ENCODE measurements at regions not wholly inside any gene's neighbourhood (a gene's known extent, or its start where the extent isn't known, plus 50 kb on each side); places are given as distances from the start of the nearest gene placed in this dataset.

- no peak for TF ChIP-seq CTCF (IDR thresholded peaks at IDR 0.05)
- H3K4me1 Mint-ChIP-seq (ENCODE audit: low read depth) = no peaks in the 10 kb centered on the region
- no peak overlapping the region for H3K27ac Mint-ChIP-seq
- peaks cover 12% of the 10 kb centered on the region for H3K27me3 Mint-ChIP-seq
- H3K36me3 ChIP-seq (ENCODE audit: insufficient read depth, low read length) = no peaks in the 10 kb centered on the region
- no peaks in the 10 kb centered on the region for H3K9me3 ChIP-seq (ENCODE audit: control insufficient read depth in 1 of 2, insufficient read depth in 1 of 2, low read length in 2 of 2)
- no peak for DNase-seq
- peaks cover 4% of the 10 kb centered on the region in 2 experiments for H3K27me3 ChIP-seq (ENCODE audit: control insufficient read depth in 1 of 2, insufficient read depth in 2 of 2, low read length in 2 of 2)
- H3K27ac ChIP-seq (ENCODE audit: low read depth in 1 of 2, low read length in 2 of 2) = no peak overlapping the region
- H3K36me3 Mint-ChIP-seq (ENCODE audit: low read depth) = no peaks in the 10 kb centered on the region
- ChIA-PET POLR2A (no interaction called here), CTCF (no interaction called here)
- H3K4me1 ChIP-seq (ENCODE audit: insufficient read depth, low read length) = no peaks in the 10 kb centered on the region
- no peaks in the 10 kb centered on the region for H3K9me3 Mint-ChIP-seq
- no peak for ATAC-seq (ENCODE audit: poor library complexity)
- intact Hi-C loops (cut with DNase I, micrococcal nuclease) = no loop called here
- H3K4me3 Mint-ChIP-seq = no peak overlapping the region
- no peak overlapping the region for H3K4me3 ChIP-seq (ENCODE audit: low read length)
These were observed 178.7 kb downstream of the CEMIP2 start for GRCh38 chr9:71589612-71590011.

GRCh38 chr9:71587576-71588362 lies 180.5 kb downstream of the CEMIP2 start:
- ATAC-seq (ENCODE audit: poor library complexity) = no peak

GRCh38 chr9:71583792-71584191 lies 184.5 kb downstream of the CEMIP2 start:
- Histone ChIP-seq H3K36me3 (ENCODE audit: insufficient read depth, low read length) (no peaks in the 10 kb centered on the region), H3K4me3 (ENCODE audit: low read length) (no peak overlapping the region), H3K9me3 (ENCODE audit: control insufficient read depth in 1 of 2, insufficient read depth in 1 of 2, low read length in 2 of 2) (no peaks in the 10 kb centered on the region), H3K27ac (ENCODE audit: low read depth in 1 of 2, low read length in 2 of 2) (no peak overlapping the region), H3K27me3 (ENCODE audit: control insufficient read depth in 1 of 2, insufficient read depth in 2 of 2, low read length in 2 of 2) (no peaks in the 10 kb centered on the region), H3K4me1 (ENCODE audit: insufficient read depth, low read length) (no peaks in the 10 kb centered on the region)
- ChIA-PET CTCF (no interaction called here), POLR2A (no interaction called here)
- Mint-ChIP-seq H3K27me3 (no peaks in the 10 kb centered on the region), H3K4me1 (ENCODE audit: low read depth) (no peaks in the 10 kb centered on the region), H3K27ac (no peak overlapping the region), H3K4me3 (no peak overlapping the region), H3K9me3 (no peaks in the 10 kb centered on the region), H3K36me3 (ENCODE audit: low read depth) (no peaks in the 10 kb centered on the region)
- DNase-seq (no peak), ATAC-seq (ENCODE audit: poor library complexity) (no peak)
- no peak for TF ChIP-seq CTCF (IDR thresholded peaks at IDR 0.05)
- intact Hi-C loops (cut with DNase I, micrococcal nuclease) = no loop called here

More at GRCh38 chr9:71587576-71588362, 180.5 kb downstream of the CEMIP2 start:
- TF ChIP-seq CTCF (IDR thresholded peaks at IDR 0.05) = no peak
- H3K4me3 ChIP-seq (ENCODE audit: low read length) = no peak overlapping the region
- no peaks in the 10 kb centered on the region for H3K4me1 ChIP-seq (ENCODE audit: insufficient read depth, low read length)
- Mint-ChIP-seq H3K4me1 (ENCODE audit: low read depth) (no peaks in the 10 kb centered on the region), H3K27ac (no peak overlapping the region), H3K4me3 (no peak overlapping the region), H3K27me3 (no peaks in the 10 kb centered on the region), H3K9me3 (no peaks in the 10 kb centered on the region), H3K36me3 (ENCODE audit: low read depth) (no peaks in the 10 kb centered on the region)
- CTCF ChIA-PET = interaction anchor here (0.9 kb wide), 1 partner anchor 494 kb away, joined by 3 read pairs; no protein-coding TSS in a partner anchor
- H3K36me3 ChIP-seq (ENCODE audit: insufficient read depth, low read length) = no peaks in the 10 kb centered on the region
- peaks cover 0 to 4% of the 10 kb centered on the region in 2 experiments for H3K27me3 ChIP-seq (ENCODE audit: control insufficient read depth in 1 of 2, insufficient read depth in 2 of 2, low read length in 2 of 2)
- DNase-seq = peak in 1 of 14 experiments; percentile 6
- intact Hi-C loops (cut with DNase I, micrococcal nuclease) = no loop called here
- POLR2A ChIA-PET = no interaction called here
- H3K9me3 ChIP-seq (ENCODE audit: control insufficient read depth in 1 of 2, insufficient read depth in 1 of 2, low read length in 2 of 2) = no peaks in the 10 kb centered on the region
- H3K27ac ChIP-seq (ENCODE audit: low read depth in 1 of 2, low read length in 2 of 2) = no peak overlapping the region

Measured in CD4-positive, alpha-beta T cell (primary cell).